HFF-Myc (cell line): ENCODE measurements at regions not wholly inside any gene's neighbourhood (a gene's known extent, or its start where the extent isn't known, plus 50 kb on each side); places are given as distances from the start of the nearest gene placed in this dataset.

Experiments
- DNase-seq: peaks from one replicate; pipeline ENCODE4 v3.0.0-alpha.2; 2011; ENCODE audit warnings: low read depth; ENCODE audit errors: extremely low read depth
- H3K4me3 ChIP-seq: replicated peaks from 2 replicates; pipeline ENCODE4 v1.5.1; 2011; ENCODE audit warnings: low read depth, mild to moderate bottlenecking, control low read depth, low read length
- CTCF ChIP-seq: IDR thresholded peaks from 2 replicates; pipeline ENCODE4 v1.5.1; 2012; ENCODE audit warnings: mild to moderate bottlenecking, low read depth, low read length, control low read depth; ENCODE audit errors: missing control alignments

- H3K4me3 ChIP-seq, result no peak overlapping the region
- no peak for TF ChIP-seq CTCF
- no peak for DNase-seq
Measured at GRCh38 chr12:107509421-107509820, 176.2 kb upstream of the PWP1 start.

- TF ChIP-seq CTCF, result no peak
- no peak for DNase-seq
- no peak overlapping the region for H3K4me3 ChIP-seq
Measured at GRCh38 chr12:107510211-107510610, 175.4 kb upstream of the PWP1 start.

GRCh38 chr12:107511292-107511691 is 174.3 kb upstream of the PWP1 start:
- no peak overlapping the region for H3K4me3 ChIP-seq
- no peak for TF ChIP-seq CTCF
- DNase-seq, result no peak

GRCh38 chr12:107512391-107512790 is 173.2 kb upstream of the PWP1 start:
- DNase-seq, result no peak
- TF ChIP-seq CTCF, result no peak

GRCh38 chr12:107513184-107513583 is 172.4 kb upstream of the PWP1 start:
- no peak for DNase-seq
- TF ChIP-seq CTCF, result no peak
- no peak overlapping the region for H3K4me3 ChIP-seq

More at GRCh38 chr12:107512391-107512790, 173.2 kb upstream of the PWP1 start:
- no peak overlapping the region for H3K4me3 ChIP-seq

- no peak overlapping the region for H3K4me3 ChIP-seq
- DNase-seq, result no peak
- no peak for TF ChIP-seq CTCF
Measured at GRCh38 chr12:107513636-107514400, 171.8 kb upstream of the PWP1 start.
